Superior temporal gyrus (tissue), 1 donor: ENCODE measurements at regions not wholly inside any gene's neighbourhood (a gene's known extent, or its start where the extent isn't known, plus 50 kb on each side); places are given as distances from the start of the nearest gene placed in this dataset.

Source experiments
- DNase-seq: peaks from one replicate; pipeline ENCODE4 v3.0.0-alpha.2; 2016; ENCODE audit errors: extremely low spot score

GRCh38 chr15:99508852-99509251, 56.9 kb upstream of the MEF2A start:
- DNase-seq = no peak

GRCh38 chr15:99509686-99510461, 55.9 kb upstream of the MEF2A start:
- no peak for DNase-seq

GRCh38 chr15:99511531-99511865, 54.3 kb upstream of the MEF2A start:
- DNase-seq = no peak

- no peak for DNase-seq
Measured at GRCh38 chr15:99511866-99512661, 53.7 kb upstream of the MEF2A start.

DNA sequence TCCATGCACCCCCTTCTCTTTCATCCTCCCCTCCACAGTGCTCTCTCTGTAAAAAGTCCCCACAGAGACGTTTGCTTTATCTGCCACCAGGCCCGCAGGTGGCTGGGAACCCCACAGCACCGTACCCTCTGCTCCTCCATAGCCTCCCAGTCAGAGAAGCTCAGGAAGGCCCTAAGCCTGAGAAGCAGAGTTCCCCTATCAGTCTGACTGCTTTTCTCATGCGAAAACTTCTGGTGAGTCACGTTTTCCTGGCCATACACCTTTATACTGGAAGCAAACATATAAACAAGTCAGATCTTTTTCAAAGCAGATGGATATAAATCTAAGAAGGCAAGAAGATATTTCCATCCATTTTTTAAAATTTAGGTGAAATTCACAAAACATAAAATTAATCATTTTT, 51.5 kb upstream of the MEF2A start:
- DNase-seq = no peak
